GM12878 (cell line): ENCODE measurements at regions not wholly inside any gene's neighbourhood (a gene's known extent, or its start where the extent isn't known, plus 50 kb on each side); places are given as distances from the start of the nearest gene placed in this dataset.

ENCODE experiments used
- ATAC-seq: fragments of 200-7000 bp; cut with Tn5 transposase; 3 replicates; pipeline ENCODE4 v1.9.1; 2020; ENCODE audit warnings: mild to moderate bottlenecking, moderate library complexity
- BruUV-seq: library from RNA; stranded (reverse); fragments of 400-500 nt; replicated peaks from 2 replicates; lab custom pipeline; 2021; lab: Mats Ljungman, UMichigan
- CTCF ChIA-PET: fragments of 300-600 bp; sonication (Branson Sonifier 250); formaldehyde crosslinking; extraction: SDS; loops from one replicate; lab custom pipeline; 2021; ENCODE audit warnings: inconsistent platforms; lab: Yijun Ruan, JAX
- POLR2A ChIA-PET: fragments of 350-600 bp; formaldehyde crosslinking; extraction: SDS; loops from one replicate; lab custom pipeline; 2021; ENCODE audit warnings: inconsistent platforms; lab: Charles Lee
- RAD21 ChIA-PET: fragments of 300-600 bp; sonication (Branson Sonifier 250); formaldehyde crosslinking; loops from one replicate; lab custom pipeline; 2023; ENCODE audit warnings: antibody characterized with exemption; ENCODE audit not compliant: unreplicated experiment; lab: Charles Lee
- SMC1A ChIA-PET: fragments of 300-600 bp; sonication (Branson Sonifier 250); formaldehyde crosslinking; loops from one replicate; lab custom pipeline; 2023; ENCODE audit not compliant: unreplicated experiment, uncharacterized antibody; lab: Charles Lee
- DNase-seq: peaks from one replicate; pipeline ENCODE4 v3.0.0-alpha.2; 2011; ENCODE audit warnings: low read depth, low spot score
- FAIRE-seq: peaks from 3 replicates; lab custom pipeline; 2011; peaks lifted over from hg19 to GRCh38; lab: Jason Lieb, UNC
- H2AFZ ChIP-seq: 2 replicates; pipeline ENCODE4 v1.6.0; 2011; ENCODE audit warnings: low read depth, low read length, control low read depth; ENCODE audit not compliant: control insufficient read depth
- H3K27ac ChIP-seq: 2 replicates; pipeline ENCODE4 v1.5.1; 2011; ENCODE audit warnings: control low read depth; ENCODE audit not compliant: control insufficient read depth, insufficient read depth
- H3K27me3 ChIP-seq, 2 experiments: replicated peaks in 1 of 2; 2 replicates each; pipeline versions ENCODE4 v1.6.0 to v1.6.1; 2011; ENCODE audit warnings: low read length in 1 of 2; ENCODE audit not compliant: control insufficient read depth in 2 of 2, insufficient read depth in 2 of 2
- H3K36me3 ChIP-seq, 2 experiments: 2 replicates each; pipeline ENCODE4 v1.5.1; 2011; ENCODE audit warnings: low read length in 1 of 2; ENCODE audit not compliant: control insufficient read depth in 2 of 2, insufficient read depth in 2 of 2
- H3K4me1 ChIP-seq: 2 replicates; pipeline ENCODE4 v1.6.1; 2011; ENCODE audit warnings: mild to moderate bottlenecking, low read length, moderate library complexity, mixed read lengths; ENCODE audit not compliant: control insufficient read depth, insufficient read depth
- H3K4me2 ChIP-seq: 2 replicates; pipeline ENCODE4 v1.6.0; 2011; ENCODE audit warnings: control low read depth; ENCODE audit not compliant: control insufficient read depth, insufficient read depth
- H3K4me3 ChIP-seq: fragments of 200-600 bp; sonication (generic); 2 replicates; pipeline ENCODE4 v1.5.1; 2016
- H3K79me2 ChIP-seq: 2 replicates; pipeline ENCODE4 v1.6.0; 2011; ENCODE audit warnings: low read length; ENCODE audit not compliant: control insufficient read depth, insufficient read depth
- H3K9ac ChIP-seq: 2 replicates; pipeline ENCODE4 v1.8.0; 2011; ENCODE audit warnings: low read length, control low read depth, mixed read lengths; ENCODE audit not compliant: control insufficient read depth, insufficient read depth
- H3K9me3 ChIP-seq: replicated peaks from 3 replicates; pipeline ENCODE4 v1.5.1; 2011; ENCODE audit warnings: mild to moderate bottlenecking, low read length; ENCODE audit not compliant: control insufficient read depth, insufficient read depth
- H4K20me1 ChIP-seq: 2 replicates; pipeline ENCODE4 v1.6.0; 2011; ENCODE audit not compliant: control insufficient read depth, insufficient read depth
- BHLHE40 ChIP-seq, 2 experiments: fragments of 450-650 bp in 1 of 2; IDR thresholded peaks; 2 replicates each; pipeline ENCODE4 v1.6.1; 2011 to 2017; ENCODE audit warnings: low read depth in 2 of 2, borderline replicate concordance in 1 of 2, improper control_type of control experiment in 1 of 2, low read length in 1 of 2, mild to moderate bottlenecking in 1 of 2
- CUX1 ChIP-seq: IDR thresholded peaks from 2 replicates; pipeline ENCODE4 v1.6.1; 2012; ENCODE audit warnings: improper control_type of control experiment, low read depth, low read length; ENCODE audit not compliant: insufficient replicate concordance
- FOS ChIP-seq: IDR thresholded peaks from 3 replicates; pipeline ENCODE4 v1.6.1; 2011; ENCODE audit warnings: borderline replicate concordance; ENCODE audit not compliant: insufficient read length; ENCODE audit errors: extremely low read depth
- HDAC6 ChIP-seq: fragments of 200-600 bp; sonication (generic); IDR thresholded peaks from one replicate; pipeline ENCODE4 v1.8.0; 2017; ENCODE audit warnings: antibody characterized with exemption; ENCODE audit not compliant: unreplicated experiment
- KAT2A ChIP-seq: conservative IDR thresholded peaks from 2 replicates; pipeline ENCODE4 v1.6.1; 2011; ENCODE audit warnings: low read depth, low read length; ENCODE audit not compliant: control insufficient read depth
- NKRF ChIP-seq: fragments of 450-650 bp; conservative IDR thresholded peaks from 2 replicates; pipeline ENCODE4 v1.6.1; 2017; ENCODE audit warnings: mild to moderate bottlenecking, moderate library complexity
- POLR2A ChIP-seq: IDR thresholded peaks from 2 replicates; pipeline ENCODE4 v1.6.1; 2011; ENCODE audit warnings: low read depth, mild to moderate bottlenecking, low read length
- ZNF384 ChIP-seq: IDR thresholded peaks from 2 replicates; pipeline ENCODE4 v1.6.1; 2012; ENCODE audit warnings: low read depth, mild to moderate bottlenecking, low read length, improper control_type of control experiment, borderline replicate concordance
- WGBS: methylation state at CpG from one replicate; pipeline ENCODE4 v1.1.6; 2016; ENCODE audit warnings: low lambda C conversion rate; ENCODE audit not compliant: insufficient replicate concordance, insufficient coverage; ENCODE audit errors: missing lambda C conversion rate; 5-methylcytosine and 5-hydroxymethylcytosine counted together
- in situ Hi-C: fragments of 300-500 bp; cut with MboI; formaldehyde crosslinking; loops from 9 replicates; pipeline ENCODE4 v1.14.3; 2018; ENCODE audit warnings: mixed read lengths
- intact Hi-C: fragments of 100-400 bp; cut with micrococcal nuclease; formaldehyde crosslinking; loops from one replicate; pipeline ENCODE4 v1.14.2; 2022; ENCODE audit not compliant: unreplicated experiment

- Histone ChIP-seq H3K9ac (no peak overlapping the region), H3K4me2 (no peak overlapping the region), H3K4me1 (no peaks in the 10 kb centered on the region), H3K79me2 (no peaks in the 10 kb centered on the region), H3K27me3 (no peaks in the 10 kb centered on the region), H4K20me1 (no peaks in the 10 kb centered on the region), H3K9me3 (no peaks in the 10 kb centered on the region), H3K36me3 (no peaks in the 10 kb centered on the region), H3K27ac (no peak overlapping the region), H3K4me3 (no peak overlapping the region), H2AFZ (no peak overlapping the region)
- BruUV-seq = no TSS peak
- 0% methylated on average over 1 of the region's 1 CpG for whole genome bisulfite sequencing
- CTCF ChIA-PET = no interaction called here
- SMC1A ChIA-PET = no interaction called here
- FAIRE-seq (no peak), DNase-seq (no peak), ATAC-seq (no peak)
- in situ Hi-C loops (no loop called here), intact Hi-C loops (no loop called here)
- RAD21 ChIA-PET = no interaction called here
- POLR2A ChIA-PET = no interaction called here
- TF ChIP-seq NKRF = no peak
These were observed 129.6 kb downstream of the NR2F2 start for GRCh38 chr15:96460106-96460505.

GRCh38 chr15:96462768-96463750 is 132.6 kb downstream of the NR2F2 start:
- Histone ChIP-seq H4K20me1 (no peaks in the 10 kb centered on the region), H3K4me3 (no peak overlapping the region), H3K27me3 (no peaks in the 10 kb centered on the region; a peak in 1 of 4 replicates), H3K4me1 (no peaks in the 10 kb centered on the region), H3K4me2 (no peak overlapping the region), H3K36me3 (no peaks in the 10 kb centered on the region), H3K79me2 (no peaks in the 10 kb centered on the region), H2AFZ (no peak overlapping the region), H3K9me3 (no peaks in the 10 kb centered on the region), H3K27ac (no peak overlapping the region), H3K9ac (no peak overlapping the region)
- in situ Hi-C loops (no loop called here), intact Hi-C loops (no loop called here)
- 39% methylated on average over 21 of the region's 21 CpGs for WGBS
- ChIA-PET CTCF (interaction anchor here (0.6 to 1.3 kb wide), 3 partner anchors 52 to 1438 kb away, joined by 3 to 4 read pairs (median 3); no protein-coding TSS in a partner anchor), RAD21 (no interaction called here), SMC1A (interaction anchor here (1.3 kb wide), 1 partner anchor 772 kb away, joined by 3 read pairs; no protein-coding TSS in a partner anchor), POLR2A (no interaction called here)
- ATAC-seq (no peak), FAIRE-seq (no peak), DNase-seq (no peak)
- no TSS peak for BruUV-seq
- TF ChIP-seq FOS = no peak
- no peak for TF ChIP-seq POLR2A
- TF ChIP-seq CUX1 = no peak
- no peak for TF ChIP-seq KAT2A
- TF ChIP-seq ZNF384 = no peak
- TF ChIP-seq BHLHE40 (IDR thresholded peaks at IDR 0.05; ENCODE audit: borderline replicate concordance in 1 of 2, low read depth in 2 of 2, low read length in 1 of 2) = no peak
- no peak for TF ChIP-seq HDAC6
